Putamen (tissue), 1 donor: ENCODE measurements at regions not wholly inside any gene's neighbourhood (a gene's known extent, or its start where the extent isn't known, plus 50 kb on each side); places are given as distances from the start of the nearest gene placed in this dataset.

ENCODE experiments used
- DNase-seq: peaks from one replicate; pipeline ENCODE4 v3.0.0-alpha.2; 2016; ENCODE audit warnings: low spot score

- no peak for DNase-seq
Measured at GRCh38 chr2:211237586-211238275, 681.3 kb downstream of the CPS1 start.

- no peak for DNase-seq
Measured at GRCh38 chr2:211241891-211242290, 685.5 kb downstream of the CPS1 start.

- no peak for DNase-seq
Measured at GRCh38 chr2:211247751-211248150, 691.4 kb downstream of the CPS1 start.

GRCh38 chr2:211248841-211249240 lies 692.4 kb downstream of the CPS1 start:
- no peak for DNase-seq

DNA sequence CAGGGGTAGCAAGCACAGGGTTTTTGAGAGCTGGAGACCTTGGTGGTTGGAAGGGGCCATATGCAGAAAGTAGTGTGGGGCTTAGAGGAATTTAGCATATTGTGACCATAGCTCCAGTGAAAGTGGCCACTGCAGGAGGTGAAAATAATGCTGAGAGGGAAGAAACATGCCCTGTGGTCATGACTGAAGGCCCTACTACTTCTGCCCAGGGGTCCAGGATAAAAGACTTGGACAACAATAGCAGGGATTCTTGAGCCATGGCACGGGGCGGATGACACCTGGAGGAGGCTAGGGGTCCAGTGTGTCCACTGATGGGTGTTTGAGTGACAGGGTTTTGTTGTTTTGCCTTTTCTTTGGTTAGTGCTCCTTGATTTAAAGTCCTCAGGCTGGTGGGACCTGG lies 694.6 kb downstream of the CPS1 start:
- no peak for DNase-seq

GRCh38 chr2:211258646-211259335 lies 702.4 kb downstream of the CPS1 start:
- DNase-seq = no peak

DNA sequence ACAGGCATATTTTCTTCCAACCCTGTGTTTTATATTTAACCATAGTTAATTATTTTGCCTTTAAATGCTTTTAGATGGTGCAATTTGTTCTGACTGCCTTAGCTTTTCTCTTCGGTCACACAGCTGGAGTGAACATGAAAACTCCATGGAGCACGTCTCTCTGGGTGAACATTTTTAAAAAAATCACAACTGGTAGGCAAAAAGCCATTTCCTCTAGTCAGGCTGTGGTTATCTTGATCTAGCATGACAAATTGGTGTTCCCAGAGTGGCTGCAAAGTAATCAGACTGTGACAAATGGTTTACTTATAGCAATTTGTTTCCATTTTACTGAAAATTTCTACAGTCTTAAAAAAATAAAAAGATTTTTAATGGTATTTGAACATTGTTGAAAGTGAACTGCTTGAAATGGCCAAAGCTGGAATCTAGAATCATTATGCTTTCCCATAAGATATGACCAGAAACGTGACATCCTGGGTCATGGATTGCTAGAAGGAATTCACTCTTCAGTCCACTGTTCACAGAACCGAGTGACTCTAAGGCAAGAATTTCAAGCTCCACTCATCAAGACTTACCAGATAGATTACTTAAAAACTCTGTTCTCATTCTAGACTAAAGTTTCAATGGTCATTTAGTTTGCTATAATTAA lies 703.6 kb downstream of the CPS1 start:
- no peak for DNase-seq

- DNase-seq = no peak
Measured at GRCh38 chr2:211270257-211270656, 713.9 kb downstream of the CPS1 start.

DNA sequence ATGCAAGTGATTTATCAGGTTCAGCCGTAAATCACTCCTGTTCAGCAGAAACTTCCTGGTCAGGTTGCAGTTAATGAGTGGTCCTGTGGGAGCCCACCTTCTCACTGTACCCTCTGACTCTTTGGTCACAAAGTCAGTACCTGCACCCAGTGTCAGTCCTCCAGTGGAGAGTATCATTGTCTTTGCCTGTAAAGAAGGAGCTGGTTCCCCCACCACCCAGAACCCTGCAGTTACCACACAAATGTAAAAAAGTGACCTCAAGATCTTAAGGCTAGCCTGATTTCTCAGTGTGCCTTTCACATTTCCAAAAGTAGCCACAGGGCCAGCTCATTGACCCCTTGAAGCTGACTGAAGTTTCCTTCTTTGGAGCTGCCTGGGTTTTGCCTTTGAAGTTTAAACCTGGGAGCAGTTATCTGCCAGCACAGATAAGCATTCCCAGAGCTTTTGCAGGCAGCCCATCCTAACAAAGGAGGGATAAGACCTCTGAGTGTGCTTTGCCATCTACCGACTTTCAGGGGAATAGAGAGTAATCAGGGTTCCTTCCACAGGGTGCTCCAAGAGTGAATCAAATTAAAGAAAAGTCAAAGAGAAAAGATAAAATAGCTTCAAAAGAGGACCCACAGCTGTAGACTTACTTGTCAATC lies 725.2 kb downstream of the CPS1 start:
- no peak for DNase-seq

GRCh38 chr2:211302676-211303075 lies 746.3 kb downstream of the CPS1 start:
- DNase-seq = no peak

DNA sequence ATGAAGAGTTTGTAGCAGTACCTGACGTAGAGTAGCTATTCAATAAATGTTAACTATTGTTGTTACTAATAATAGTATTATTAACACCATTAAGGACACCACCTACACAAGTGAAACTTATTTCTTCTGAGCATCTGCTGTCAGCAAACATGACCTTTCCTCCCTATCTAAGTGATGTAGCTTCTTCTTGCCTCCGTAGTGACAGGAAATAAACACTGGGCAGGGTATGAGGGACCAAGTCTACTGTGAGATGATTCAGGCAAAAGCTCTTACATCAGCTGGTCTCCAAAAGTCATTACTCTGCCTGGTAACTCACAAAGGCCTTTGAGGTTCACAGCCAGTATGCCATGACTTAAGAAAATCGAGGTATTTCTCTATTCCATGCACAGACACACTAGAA lies 750.5 kb downstream of the CPS1 start:
- DNase-seq = no peak
